ENCODE measurements at regions not wholly inside any gene's neighbourhood (a gene's known extent, or its start where the extent isn't known, plus 50 kb on each side); places are given as distances from the start of the nearest gene placed in this dataset.
A peak's percentile ranks its signal among the peaks of the same experiment; 100 is the strongest.

GRCh38 chr6:138663892-138664291 lies 109.7 kb upstream of the CCDC28A start:
- Mint-ChIP-seq H3K27me3 (ENCODE audit: low read depth) (no peaks in the 10 kb centered on the region), H3K36me3 (no peaks in the 10 kb centered on the region), H3K4me1 (peaks cover 17% of the 10 kb centered on the region), H3K9me3 (no peaks in the 10 kb centered on the region), H3K27ac (peak overlapping the region; percentile 0), H3K4me3 (no peak overlapping the region)
- no peak for DNase-seq (ENCODE audit: low spot score)
- ATAC-seq = no peak
- ChIA-PET POLR2A (interaction anchor here (0.7 kb wide), 1 partner anchor 223 kb away, joined by 6 read pairs; no protein-coding TSS in a partner anchor), CTCF (interaction anchor here (1.7 kb wide), 1 partner anchor 29 kb away, joined by 8 read pairs; no protein-coding TSS in a partner anchor)
- no peak for TF ChIP-seq ETV6 (CRISPR knock-in tag; IDR thresholded peaks at IDR 0.05)
- no peak for TF ChIP-seq ZNF532 (CRISPR knock-in tag; IDR thresholded peaks at IDR 0.05; ENCODE audit: borderline replicate concordance)
- no peak for TF ChIP-seq TEAD1 (CRISPR knock-in tag; IDR thresholded peaks at IDR 0.05)
- no peak for TF ChIP-seq TCF7 (CRISPR knock-in tag; IDR thresholded peaks at IDR 0.05; ENCODE audit: low read depth)
- TF ChIP-seq MYBL2 (CRISPR knock-in tag; IDR thresholded peaks at IDR 0.05) = no peak
- TF ChIP-seq SOX15 (CRISPR knock-in tag; IDR thresholded peaks at IDR 0.05) = no peak
- no peak for TF ChIP-seq OVOL2 (CRISPR knock-in tag; IDR thresholded peaks at IDR 0.05; ENCODE audit: borderline replicate concordance)
- no peak for TF ChIP-seq CDX4 (CRISPR knock-in tag; IDR thresholded peaks at IDR 0.05; ENCODE audit: borderline replicate concordance)
- TF ChIP-seq USF2 (CRISPR knock-in tag; IDR thresholded peaks at IDR 0.05) = no peak
- no peak for TF ChIP-seq KAT7 (CRISPR knock-in tag; IDR thresholded peaks at IDR 0.05; ENCODE audit: borderline replicate concordance)
- no peak for TF ChIP-seq FOXK1 (CRISPR knock-in tag; IDR thresholded peaks at IDR 0.05)
- TF ChIP-seq ZSCAN18 (CRISPR knock-in tag; IDR thresholded peaks at IDR 0.05) = no peak

- no peak for ATAC-seq
- no peaks in the 10 kb centered on the region for H3K27me3 Mint-ChIP-seq (ENCODE audit: low read depth)
- H3K4me1 Mint-ChIP-seq = peaks cover 24% of the 10 kb centered on the region
- TF ChIP-seq ATF3 (CRISPR knock-in tag; conservative IDR thresholded peaks at IDR 0.05) (no peak), NR3C1 (CRISPR knock-in tag; conservative IDR thresholded peaks at IDR 0.05; ENCODE audit: low read depth) (no peak), RELA (CRISPR knock-in tag; IDR thresholded peaks at IDR 0.05; ENCODE audit: borderline replicate concordance) (no peak), ZNF121 (CRISPR knock-in tag; IDR thresholded peaks at IDR 0.05) (no peak), ZNF317 (CRISPR knock-in tag; IDR thresholded peaks at IDR 0.05; ENCODE audit: borderline replicate concordance, low read depth) (no peak), ZNF532 (CRISPR knock-in tag; IDR thresholded peaks at IDR 0.05; ENCODE audit: borderline replicate concordance) (no peak), FOXP1 (CRISPR knock-in tag; IDR thresholded peaks at IDR 0.05; ENCODE audit: borderline replicate concordance) (no peak), ZNF512 (CRISPR knock-in tag; IDR thresholded peaks at IDR 0.05; ENCODE audit: borderline replicate concordance) (no peak), SOX15 (CRISPR knock-in tag; IDR thresholded peaks at IDR 0.05) (no peak), ZNF219 (CRISPR knock-in tag; IDR thresholded peaks at IDR 0.05; ENCODE audit: borderline replicate concordance) (no peak)
- ChIA-PET POLR2A (no interaction called here), CTCF (interaction anchor here (1.7 kb wide), 1 partner anchor 28 kb away, joined by 8 read pairs; no protein-coding TSS in a partner anchor)
- DNase-seq (ENCODE audit: low spot score) = no peak
- no peak overlapping the region for H3K27ac Mint-ChIP-seq
- no peaks in the 10 kb centered on the region for H3K36me3 Mint-ChIP-seq
- H3K9me3 Mint-ChIP-seq = no peaks in the 10 kb centered on the region
- no peak overlapping the region for H3K4me3 Mint-ChIP-seq
Observed at GRCh38 chr6:138664745-138665144, 108.8 kb upstream of the CCDC28A start.

All from WTC11 (cell line).